ENCODE measurements at regions not wholly inside any gene's neighbourhood (a gene's known extent, or its start where the extent isn't known, plus 50 kb on each side); places are given as distances from the start of the nearest gene placed in this dataset.

DNA sequence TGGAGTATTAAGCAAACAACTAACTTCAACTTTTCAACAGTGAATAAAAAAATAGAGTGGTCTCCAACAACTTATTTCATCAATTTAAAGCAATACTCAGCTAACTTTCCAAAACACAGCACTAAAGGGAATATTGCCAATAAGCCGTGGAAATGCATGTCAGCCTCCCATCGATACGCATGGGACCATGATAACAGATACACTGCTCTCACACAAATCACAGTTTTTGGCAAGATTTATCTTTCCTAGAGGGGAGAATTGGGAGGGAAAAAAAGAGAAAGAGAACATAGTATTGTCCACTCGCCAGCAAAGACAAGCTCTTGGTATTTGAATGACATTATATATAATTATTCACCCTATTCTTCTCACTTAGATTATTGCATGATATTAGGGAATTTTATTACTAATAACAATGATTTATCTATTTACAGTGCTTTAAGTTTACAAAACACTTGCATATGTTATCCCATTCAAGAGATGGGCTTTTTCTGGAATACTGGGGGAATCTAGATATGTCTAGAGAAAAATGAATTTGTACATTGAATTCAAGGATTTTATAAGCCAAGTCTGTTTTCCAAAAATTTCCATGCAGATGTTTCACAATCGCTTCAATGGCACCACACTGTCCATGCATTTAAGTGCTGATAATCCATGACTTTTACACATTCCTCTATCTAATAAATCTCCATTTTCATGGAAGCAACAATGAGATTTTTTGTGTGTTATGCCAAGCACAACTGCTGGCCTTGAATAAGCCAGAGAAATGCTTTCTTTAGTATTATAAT is 194.0 kb upstream of the MGMT start:
- no peak for DNase-seq (ENCODE audit: low read depth, low spot score)

DNA sequence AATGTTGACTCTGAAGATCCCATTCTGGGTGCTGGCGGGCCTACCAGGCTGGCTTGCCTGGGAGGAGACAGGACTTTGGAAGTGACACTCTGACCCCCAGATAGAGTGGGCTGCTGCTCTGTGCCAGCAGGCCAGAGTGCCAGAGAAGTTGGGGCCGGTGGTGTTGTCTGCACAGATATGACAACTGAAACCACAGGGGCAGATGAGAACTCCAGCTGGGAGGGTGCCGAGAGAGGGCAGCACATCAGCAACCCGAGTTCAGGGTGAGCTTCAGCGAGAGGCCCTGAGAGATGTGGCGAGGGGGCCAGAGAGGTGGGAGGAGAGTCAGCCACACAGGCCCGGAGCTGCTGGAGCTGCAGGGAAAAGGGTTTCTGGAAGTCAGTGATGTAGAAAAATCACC is 193.2 kb upstream of the MGMT start:
- DNase-seq (ENCODE audit: low read depth, low spot score) = no peak

DNA sequence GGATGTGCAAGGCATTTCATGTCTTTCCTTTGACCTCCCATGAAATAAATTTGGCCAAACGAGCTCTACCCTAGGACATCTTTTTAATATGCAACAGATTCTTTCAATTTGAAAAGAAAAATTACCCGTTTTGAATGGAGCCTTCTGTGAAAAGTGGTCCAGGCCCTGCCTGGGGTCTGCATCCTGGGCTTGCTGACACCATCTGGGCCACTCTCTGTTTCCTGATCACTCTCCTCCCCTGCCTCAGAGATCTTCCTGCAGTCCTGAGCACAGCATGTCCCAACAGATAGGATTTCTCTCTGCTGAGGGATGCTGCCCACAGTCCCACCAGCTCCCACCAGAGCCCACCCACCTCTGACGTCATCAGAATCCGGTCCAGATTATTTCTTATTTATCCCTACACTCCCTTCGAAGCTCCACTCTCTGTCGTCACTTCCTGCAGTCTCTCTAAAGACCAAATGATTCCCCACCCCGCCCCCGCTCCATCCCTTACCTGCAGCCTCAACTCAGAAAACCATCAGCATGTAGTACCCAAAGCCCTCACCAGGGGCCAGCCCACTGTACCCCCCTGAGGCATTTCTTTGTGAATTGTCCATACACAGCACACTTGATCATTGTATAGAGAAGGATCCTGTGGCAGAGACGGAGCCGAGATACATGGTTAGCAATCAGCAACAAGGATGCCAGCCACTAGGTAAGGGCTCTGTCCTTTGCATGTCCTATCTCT is 192.1 kb upstream of the MGMT start:
- no peak for DNase-seq (ENCODE audit: low read depth, low spot score)

GRCh38 chr10:129275886-129276285 is 191.2 kb upstream of the MGMT start:
- DNase-seq (ENCODE audit: low read depth, low spot score) = no peak

DNA sequence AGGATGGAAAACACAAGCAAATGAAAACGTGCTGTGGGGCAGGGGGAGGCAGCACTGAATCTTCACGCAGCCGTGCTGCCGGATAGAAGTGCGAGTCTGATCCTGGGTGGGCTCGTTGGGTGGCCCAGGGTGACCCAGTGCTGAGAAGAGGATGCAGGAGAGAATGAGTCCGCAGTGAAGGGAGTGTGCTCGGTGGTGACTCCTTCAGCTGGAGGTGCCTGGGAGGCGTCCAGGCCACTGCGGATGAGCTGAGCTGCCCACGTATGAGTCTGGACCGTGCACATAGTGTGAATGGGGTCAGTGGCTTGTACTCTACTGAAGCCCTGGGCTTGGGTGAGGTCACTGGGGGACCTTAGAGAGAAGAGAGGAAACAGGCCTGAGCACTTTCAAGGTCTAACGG is 190.0 kb upstream of the MGMT start:
- DNase-seq (ENCODE audit: low read depth, low spot score) = no peak

GRCh38 chr10:129277841-129278240 is 189.2 kb upstream of the MGMT start:
- DNase-seq (ENCODE audit: low read depth, low spot score) = no peak

GRCh38 chr10:129278686-129279085 is 188.4 kb upstream of the MGMT start:
- DNase-seq (ENCODE audit: low read depth, low spot score) = no peak

DNA sequence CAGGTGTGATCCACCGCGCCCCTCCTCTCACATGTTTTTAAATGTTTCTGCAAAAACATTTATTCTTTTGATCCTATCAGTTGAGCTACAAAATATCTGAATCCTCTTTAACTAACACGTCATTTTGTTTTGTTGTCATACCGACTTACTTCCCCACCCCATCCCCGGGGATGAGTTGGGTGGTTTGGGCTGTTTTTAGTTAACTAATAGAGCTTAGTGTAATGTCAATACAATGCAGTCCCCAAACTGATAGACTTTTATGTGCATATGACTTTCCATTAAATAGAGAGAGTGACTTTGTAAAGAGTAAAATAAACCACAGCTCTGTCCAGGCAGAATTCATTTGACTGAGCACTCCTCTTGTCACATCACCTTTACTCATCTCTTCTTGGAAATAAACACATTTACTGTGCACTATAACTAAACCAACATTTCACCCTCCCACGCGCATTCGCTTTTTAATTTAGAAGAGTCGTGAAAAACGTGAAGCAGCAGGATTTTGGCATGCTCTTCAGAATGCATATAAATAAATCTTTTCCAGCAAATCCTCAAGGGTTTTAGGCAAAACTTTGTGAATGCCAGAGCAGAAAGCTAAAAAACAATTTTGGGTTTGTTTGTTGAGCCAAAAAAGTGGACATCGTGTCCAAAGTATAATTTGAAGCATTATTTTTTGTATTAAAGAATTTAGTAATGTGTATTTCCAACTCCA is 187.4 kb upstream of the MGMT start:
- DNase-seq (ENCODE audit: low read depth, low spot score) = no peak

GRCh38 chr10:129280155-129280502 is 186.9 kb upstream of the MGMT start:
- no peak for DNase-seq (ENCODE audit: low read depth, low spot score)

GRCh38 chr10:129280908-129281586 is 186.0 kb upstream of the MGMT start:
- DNase-seq (ENCODE audit: low read depth, low spot score) = no peak

- DNase-seq (ENCODE audit: low read depth, low spot score) = no peak
These were observed 181.6 kb upstream of the MGMT start for GRCh38 chr10:129285459-129285858.

GRCh38 chr10:129288999-129289584 is 177.9 kb upstream of the MGMT start:
- no peak for DNase-seq (ENCODE audit: low read depth, low spot score)

GRCh38 chr10:129293991-129294700 is 172.9 kb upstream of the MGMT start:
- no peak for DNase-seq (ENCODE audit: low read depth, low spot score)

- DNase-seq (ENCODE audit: low read depth, low spot score) = no peak
These were observed 172.1 kb upstream of the MGMT start for GRCh38 chr10:129294944-129295343.

DNA sequence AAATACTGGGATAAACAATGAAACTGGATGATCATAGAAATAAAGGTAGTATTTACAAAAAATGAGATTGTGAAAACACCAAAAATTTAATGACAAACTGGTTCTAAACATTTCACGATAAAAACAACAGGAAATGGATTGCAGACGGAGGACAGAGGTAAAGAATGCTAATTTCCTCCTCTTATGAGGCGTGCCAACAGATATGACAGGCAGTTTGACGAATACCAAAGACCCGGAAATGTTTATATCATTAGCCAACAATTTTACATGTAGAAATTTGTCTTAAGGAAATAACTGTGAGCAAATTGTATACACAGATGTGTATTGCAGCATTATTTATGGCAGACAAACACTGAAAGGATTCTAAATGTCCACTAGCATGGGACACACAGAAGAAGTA is 162.0 kb upstream of the MGMT start:
- DNase-seq (ENCODE audit: low read depth, low spot score) = no peak

- DNase-seq (ENCODE audit: low read depth, low spot score) = no peak
These were observed 159.9 kb upstream of the MGMT start for GRCh38 chr10:129307141-129307540.

DNA sequence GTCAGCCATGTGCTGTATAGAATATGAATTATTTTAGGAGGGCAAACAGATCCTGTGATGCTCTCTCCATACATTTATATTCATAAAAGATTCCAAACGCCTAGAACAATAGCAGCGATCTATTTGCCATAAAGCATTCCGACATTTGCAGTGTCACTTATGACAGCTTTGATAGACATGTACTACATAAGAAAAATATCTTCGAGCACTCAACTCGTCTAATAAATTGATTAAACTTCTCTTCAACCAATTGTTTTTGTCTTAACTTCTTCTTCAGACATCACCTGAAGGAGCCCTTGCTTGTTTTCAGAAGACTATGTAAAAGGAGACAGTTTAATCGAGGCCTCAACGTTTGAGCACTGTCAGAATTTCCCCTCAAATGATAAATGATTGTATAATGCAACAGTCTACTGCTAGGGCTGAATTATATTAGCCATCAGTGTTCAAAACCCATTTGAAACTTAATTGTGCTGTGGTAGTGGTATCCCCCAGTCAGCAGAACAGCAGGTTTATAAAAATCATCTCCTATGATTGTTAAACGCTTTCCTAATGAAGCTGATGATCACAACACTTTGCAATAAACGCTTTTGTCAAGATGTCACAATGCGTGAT is 158.0 kb upstream of the MGMT start:
- no peak for DNase-seq (ENCODE audit: low read depth, low spot score)

DNA sequence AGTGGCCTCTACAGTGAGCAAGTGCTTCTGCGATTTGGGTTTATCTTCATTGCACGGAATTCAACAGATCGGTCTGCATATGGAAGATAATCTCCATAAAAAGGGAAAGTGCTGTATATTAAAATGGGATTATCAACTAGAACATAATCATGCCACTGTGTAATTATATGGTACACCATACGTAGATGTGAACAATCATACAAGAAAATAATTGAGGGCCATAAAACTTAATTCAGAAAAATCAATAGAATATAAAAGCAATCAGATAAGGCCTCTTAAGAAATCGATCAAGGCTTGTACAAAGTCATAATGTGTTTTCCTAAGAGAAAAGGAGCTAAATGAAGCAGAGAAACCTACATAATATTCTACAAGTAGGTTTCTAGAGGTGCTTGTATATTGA is 157.5 kb upstream of the MGMT start:
- DNase-seq (ENCODE audit: low read depth, low spot score) = no peak

GRCh38 chr10:129310881-129311280 is 156.2 kb upstream of the MGMT start:
- no peak for DNase-seq (ENCODE audit: low read depth, low spot score)

DNA sequence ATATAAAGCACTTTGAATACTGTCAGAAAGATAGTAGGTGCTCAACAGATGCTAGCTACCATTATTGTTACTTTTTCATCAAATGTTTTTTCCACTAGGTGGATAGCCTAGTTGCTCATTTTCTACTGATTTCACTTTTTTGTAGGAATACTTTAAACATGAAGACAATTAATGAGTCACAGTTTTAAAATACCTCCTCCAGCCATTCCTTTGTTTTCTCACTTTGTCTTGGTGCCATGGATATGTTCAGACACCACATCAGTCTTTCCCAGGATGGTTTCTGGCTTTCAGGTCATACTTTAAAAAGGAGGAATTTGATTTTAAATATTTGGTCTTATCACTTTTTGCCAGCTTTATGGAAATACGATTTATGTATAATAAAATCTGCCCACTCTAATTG is 147.1 kb upstream of the MGMT start:
- DNase-seq (ENCODE audit: low read depth, low spot score) = no peak

DNA sequence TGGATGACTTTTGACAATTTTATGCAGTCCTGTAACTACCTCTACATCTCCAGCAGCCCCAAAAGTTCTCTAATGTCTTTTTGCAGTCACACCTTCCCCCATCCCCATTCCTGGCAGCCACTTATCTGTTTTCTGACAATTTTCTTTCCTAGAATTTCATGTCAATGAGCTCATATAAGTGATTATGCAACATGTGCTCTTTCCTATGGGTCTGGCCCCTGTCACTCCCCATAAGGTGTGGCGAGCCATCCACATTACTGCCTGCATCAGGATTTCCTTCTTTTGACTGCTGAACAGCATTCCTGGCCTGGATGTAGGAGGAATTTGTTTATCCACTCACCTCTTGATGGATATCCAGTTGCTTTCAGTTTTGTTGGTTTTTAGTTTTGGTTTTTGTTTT is 146.7 kb upstream of the MGMT start:
- DNase-seq (ENCODE audit: low read depth, low spot score) = no peak
